Testis (tissue), 2 donors: ENCODE measurements at regions not wholly inside any gene's neighbourhood (a gene's known extent, or its start where the extent isn't known, plus 50 kb on each side); places are given as distances from the start of the nearest gene placed in this dataset.

Experiments
- POLR2A ChIP-seq: fragments of 450-650 bp; IDR thresholded peaks from one replicate; pipeline ENCODE4 v1.6.1; 2017; ENCODE audit warnings: antibody characterized with exemption, mild to moderate bottlenecking, moderate library complexity
- TF ChIP-seq, protein P1 (sequence below), 3 experiments: fragments of 450-650 bp in 2 of 3; fragments of 200-600 bp in 1 of 3; sonication (generic) in 1 of 3; IDR thresholded peaks; one replicate each; pipeline ENCODE4 v1.5.1; 2016 to 2019; ENCODE audit warnings: antibody characterized with exemption in 3 of 3, mild to moderate bottlenecking in 2 of 3, moderate library complexity in 1 of 3

GRCh38 chr20:40606660-40607059 is 82.4 kb downstream of the MAFB start:
- TF ChIP-seq, protein P1, sequence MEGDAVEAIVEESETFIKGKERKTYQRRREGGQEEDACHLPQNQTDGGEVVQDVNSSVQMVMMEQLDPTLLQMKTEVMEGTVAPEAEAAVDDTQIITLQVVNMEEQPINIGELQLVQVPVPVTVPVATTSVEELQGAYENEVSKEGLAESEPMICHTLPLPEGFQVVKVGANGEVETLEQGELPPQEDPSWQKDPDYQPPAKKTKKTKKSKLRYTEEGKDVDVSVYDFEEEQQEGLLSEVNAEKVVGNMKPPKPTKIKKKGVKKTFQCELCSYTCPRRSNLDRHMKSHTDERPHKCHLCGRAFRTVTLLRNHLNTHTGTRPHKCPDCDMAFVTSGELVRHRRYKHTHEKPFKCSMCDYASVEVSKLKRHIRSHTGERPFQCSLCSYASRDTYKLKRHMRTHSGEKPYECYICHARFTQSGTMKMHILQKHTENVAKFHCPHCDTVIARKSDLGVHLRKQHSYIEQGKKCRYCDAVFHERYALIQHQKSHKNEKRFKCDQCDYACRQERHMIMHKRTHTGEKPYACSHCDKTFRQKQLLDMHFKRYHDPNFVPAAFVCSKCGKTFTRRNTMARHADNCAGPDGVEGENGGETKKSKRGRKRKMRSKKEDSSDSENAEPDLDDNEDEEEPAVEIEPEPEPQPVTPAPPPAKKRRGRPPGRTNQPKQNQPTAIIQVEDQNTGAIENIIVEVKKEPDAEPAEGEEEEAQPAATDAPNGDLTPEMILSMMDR (IDR thresholded peaks at IDR 0.05) = no peak
- TF ChIP-seq POLR2A = no peak
